NT2/D1 (cell line): ENCODE measurements at regions not wholly inside any gene's neighbourhood (a gene's known extent, or its start where the extent isn't known, plus 50 kb on each side); places are given as distances from the start of the nearest gene placed in this dataset.

Experiments
- YY1 ChIP-seq: IDR thresholded peaks from 2 replicates; pipeline ENCODE4 v1.6.1; 2011; ENCODE audit not compliant: insufficient read length, insufficient read depth
- ZNF274 ChIP-seq: IDR thresholded peaks from 2 replicates; pipeline ENCODE4 v1.6.1; 2011; ENCODE audit warnings: mild to moderate bottlenecking, low read depth, low read length

- TF ChIP-seq YY1: no peak
- TF ChIP-seq ZNF274: no peak
These were observed 158.9 kb upstream of the POT1 start for GRCh38 chr7:125088555-125088954.
